Neuronal stem cell (in vitro differentiated cells): ENCODE measurements at regions not wholly inside any gene's neighbourhood (a gene's known extent, or its start where the extent isn't known, plus 50 kb on each side); places are given as distances from the start of the nearest gene placed in this dataset.

Experiments used
- DNase-seq: peaks from one replicate; pipeline ENCODE4 v3.0.0-alpha.2; 2013; ENCODE audit warnings: low spot score
- H2AFZ ChIP-seq: one replicate; pipeline ENCODE4 v1.6.1; 2013; ENCODE audit warnings: mild to moderate bottlenecking, low read length, inconsistent platforms
- H2AK5ac ChIP-seq: 2 replicates; pipeline ENCODE4 v1.6.1; 2013; ENCODE audit warnings: low read depth, mild to moderate bottlenecking, inconsistent platforms, low read length, moderate library complexity, mixed read lengths
- H2BK120ac ChIP-seq: 2 replicates; pipeline ENCODE4 v1.6.1; 2013; ENCODE audit warnings: low read depth, mild to moderate bottlenecking, inconsistent platforms, low read length, moderate library complexity, mixed read lengths
- H2BK12ac ChIP-seq: one replicate; pipeline ENCODE4 v1.6.1; 2013; ENCODE audit warnings: low read length, inconsistent platforms
- H2BK15ac ChIP-seq: 2 replicates; pipeline ENCODE4 v1.6.1; 2013; ENCODE audit warnings: mild to moderate bottlenecking, low read length, inconsistent platforms, mixed read lengths
- H2BK5ac ChIP-seq: one replicate; pipeline ENCODE4 v1.6.1; 2013; ENCODE audit warnings: inconsistent platforms, mild to moderate bottlenecking, low read length, moderate library complexity
- H3K14ac ChIP-seq: one replicate; pipeline ENCODE4 v1.6.1; 2013; ENCODE audit warnings: low read length, inconsistent platforms
- H3K18ac ChIP-seq: 2 replicates; pipeline ENCODE4 v1.6.1; 2013; ENCODE audit warnings: low read length, inconsistent platforms
- H3K23ac ChIP-seq: 2 replicates; pipeline ENCODE4 v1.6.1; 2013; ENCODE audit warnings: low read depth, mild to moderate bottlenecking, mixed read lengths, low read length, inconsistent platforms; ENCODE audit not compliant: poor library complexity
- H3K27ac ChIP-seq: replicated peaks from 3 replicates; pipeline ENCODE4 v1.5.1; 2013; ENCODE audit warnings: low read length, inconsistent platforms
- H3K27me3 ChIP-seq, 3 experiments: 2 replicates each; pipeline ENCODE4 v1.6.1; 2013; ENCODE audit warnings: low read length in 3 of 3, mild to moderate bottlenecking in 2 of 3, inconsistent platforms in 1 of 3, low read depth in 1 of 3, mixed read lengths in 1 of 3, moderate library complexity in 1 of 3; ENCODE audit not compliant: control insufficient read depth in 3 of 3, insufficient read depth in 3 of 3
- H3K36me3 ChIP-seq, 2 donors: replicated peaks in 1 of 2; 2 replicates each; pipeline ENCODE4 v1.6.1; 2013; ENCODE audit warnings: low read length in 2 of 2; ENCODE audit not compliant: control insufficient read depth in 2 of 2, insufficient read depth in 2 of 2
- H3K4ac ChIP-seq: 2 replicates; pipeline ENCODE4 v1.6.1; 2013; ENCODE audit warnings: inconsistent platforms, mild to moderate bottlenecking, low read length, moderate library complexity
- H3K4me1 ChIP-seq, 2 donors: 1 replicate in 1 of 2; 2 replicates in 1 of 2; pipeline ENCODE4 v1.6.1; 2013; ENCODE audit warnings: low read length in 2 of 2, low read depth in 1 of 2; ENCODE audit not compliant: control insufficient read depth in 2 of 2, insufficient read depth in 1 of 2
- H3K4me2 ChIP-seq: one replicate; pipeline ENCODE4 v1.6.1; 2013; ENCODE audit warnings: mild to moderate bottlenecking, low read length, inconsistent platforms; ENCODE audit not compliant: insufficient read depth, poor library complexity, severe bottlenecking
- H3K4me3 ChIP-seq, 2 donors: 2 replicates each; pipeline ENCODE4 v1.5.1; 2013; ENCODE audit warnings: low read length in 2 of 2, mild to moderate bottlenecking in 2 of 2, inconsistent platforms in 1 of 2, moderate library complexity in 1 of 2
- H3K79me1 ChIP-seq: one replicate; pipeline ENCODE4 v1.6.1; 2013; ENCODE audit warnings: low read depth, mild to moderate bottlenecking, inconsistent platforms, low read length, moderate library complexity
- H3K9ac ChIP-seq: one replicate; pipeline ENCODE4 v1.6.1; 2013; ENCODE audit warnings: mild to moderate bottlenecking, low read depth, low read length, inconsistent platforms; ENCODE audit not compliant: poor library complexity
- H3K9me3 ChIP-seq, 2 donors: replicated peaks in 1 of 2; 2 replicates each; pipeline versions ENCODE3 to v1.6.1; 2013; ENCODE audit warnings: low read length in 2 of 2, mild to moderate bottlenecking in 2 of 2, inconsistent platforms in 1 of 2, low read depth in 1 of 2, mixed read lengths in 1 of 2, moderate library complexity in 1 of 2; ENCODE audit not compliant: control insufficient read depth in 2 of 2, insufficient read depth in 1 of 2
- H4K8ac ChIP-seq: one replicate; pipeline ENCODE4 v1.6.1; 2013; ENCODE audit warnings: low read depth, mild to moderate bottlenecking, inconsistent platforms, low read length, moderate library complexity
- H4K91ac ChIP-seq: one replicate; pipeline ENCODE4 v1.6.1; 2013; ENCODE audit warnings: low read length, low read depth, mild to moderate bottlenecking, inconsistent platforms; ENCODE audit not compliant: poor library complexity
- WGBS, 2 donors: extraction: QIAGEN DNeasy Blood & Tissue Kit; methylation state at CpG; one replicate each; pipeline ENCODE4 v1.1.7; 2013; ENCODE audit warnings: missing lambda C conversion rate in 2 of 2, mixed read lengths in 1 of 2; ENCODE audit not compliant: insufficient read length in 2 of 2, insufficient replicate concordance in 1 of 2; ENCODE audit errors: extremely low coverage in 2 of 2; 5-methylcytosine and 5-hydroxymethylcytosine counted together

DNA sequence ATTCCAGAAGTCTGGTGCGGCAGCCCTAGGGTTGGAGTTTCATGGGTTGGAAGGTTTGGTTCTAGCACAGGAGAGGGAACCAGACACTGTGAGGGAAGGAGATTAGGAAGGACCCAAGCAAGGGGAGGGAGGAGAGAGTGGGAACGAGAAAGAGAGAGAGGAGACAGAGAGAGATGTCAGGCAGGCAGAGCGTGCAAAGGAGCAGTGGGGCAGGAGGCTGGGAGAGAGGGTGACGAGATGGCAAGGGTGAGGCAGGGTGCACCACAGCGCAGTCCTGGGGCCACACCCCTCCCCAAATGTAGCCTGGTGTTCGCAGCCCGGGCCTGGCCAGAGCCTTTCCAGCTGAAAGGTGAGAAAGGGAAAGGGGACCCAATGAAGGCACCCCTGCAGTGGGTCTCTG is 162.9 kb upstream of the TLE3 start:
- no peak overlapping the region for H3K18ac ChIP-seq
- H3K9me3 ChIP-seq = no peaks in the 10 kb centered on the region
- no peaks in the 10 kb centered on the region for H3K36me3 ChIP-seq
- H3K27ac ChIP-seq = no peak overlapping the region
- no peak overlapping the region for H3K4me2 ChIP-seq
- H3K23ac ChIP-seq = no peak overlapping the region
- peak overlapping the region; percentile 35 for H2AK5ac ChIP-seq
- H3K4me3 ChIP-seq = no peak overlapping the region
- no peak overlapping the region for H3K4ac ChIP-seq
- peaks cover 0 to 19% (median 0%) of the 10 kb centered on the region in 3 experiments for H3K27me3 ChIP-seq
- no peak overlapping the region for H3K14ac ChIP-seq
- WGBS, 2 donors = no CpG with 5 or more reads among the region's 7 CpGs
- H2BK120ac ChIP-seq = no peak overlapping the region
- no peak overlapping the region for H4K91ac ChIP-seq
- no peak for DNase-seq
- H3K79me1 ChIP-seq = no peaks in the 10 kb centered on the region
- H2BK15ac ChIP-seq = peak overlapping the region; percentile 77
- H3K9ac ChIP-seq = no peak overlapping the region
- no peak overlapping the region for H2AFZ ChIP-seq
- H3K4me1 ChIP-seq = peaks cover 2 to 19% of the 10 kb centered on the region in 2 donors
- no peak overlapping the region for H4K8ac ChIP-seq
- H2BK5ac ChIP-seq = peak overlapping the region; percentile 4
- no peak overlapping the region for H2BK12ac ChIP-seq

DNA sequence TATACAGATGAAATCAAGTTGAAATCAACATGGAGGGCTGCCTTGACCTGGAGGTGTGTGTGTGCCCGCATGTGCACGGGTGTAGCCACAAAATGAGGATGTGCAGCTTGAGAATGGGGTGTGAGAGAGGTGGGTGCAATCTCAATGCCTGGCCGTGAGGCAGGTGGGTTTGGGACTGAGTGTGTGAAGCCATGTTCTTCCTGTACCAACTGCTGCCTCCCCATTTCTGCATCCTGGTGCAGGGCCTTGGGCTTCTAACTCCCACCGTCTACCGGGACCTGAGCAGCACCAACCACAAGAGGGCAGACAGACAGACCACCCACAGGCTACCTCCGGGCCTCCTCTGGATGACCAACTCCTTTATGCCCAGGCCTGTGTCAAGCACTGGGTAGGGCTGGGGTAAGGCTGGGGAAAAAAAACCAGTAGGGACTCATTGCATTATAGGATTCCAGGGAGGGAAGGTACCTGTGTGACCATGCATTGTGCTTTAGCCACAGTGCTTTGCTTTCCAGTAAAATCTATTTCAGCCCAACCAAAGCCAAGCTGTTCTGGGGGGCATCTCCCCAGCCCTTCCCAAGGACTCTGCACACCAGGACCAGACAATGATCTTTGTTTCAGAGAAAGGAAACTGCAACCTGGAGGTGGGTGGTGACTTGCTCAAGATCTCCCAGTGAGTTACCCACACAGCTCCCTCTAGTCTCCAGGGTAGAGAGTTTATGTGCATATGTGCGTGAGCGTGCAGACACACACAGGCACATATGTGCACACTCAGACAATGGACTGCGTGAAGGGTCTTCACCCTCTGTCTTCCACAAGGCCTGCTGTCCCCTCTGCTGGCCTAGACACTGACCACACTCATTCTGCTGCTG is 162.2 kb upstream of the TLE3 start:
- peak overlapping the region; percentile 86 for H3K14ac ChIP-seq
- H2AFZ ChIP-seq = no peak overlapping the region
- DNase-seq = no peak

DNA sequence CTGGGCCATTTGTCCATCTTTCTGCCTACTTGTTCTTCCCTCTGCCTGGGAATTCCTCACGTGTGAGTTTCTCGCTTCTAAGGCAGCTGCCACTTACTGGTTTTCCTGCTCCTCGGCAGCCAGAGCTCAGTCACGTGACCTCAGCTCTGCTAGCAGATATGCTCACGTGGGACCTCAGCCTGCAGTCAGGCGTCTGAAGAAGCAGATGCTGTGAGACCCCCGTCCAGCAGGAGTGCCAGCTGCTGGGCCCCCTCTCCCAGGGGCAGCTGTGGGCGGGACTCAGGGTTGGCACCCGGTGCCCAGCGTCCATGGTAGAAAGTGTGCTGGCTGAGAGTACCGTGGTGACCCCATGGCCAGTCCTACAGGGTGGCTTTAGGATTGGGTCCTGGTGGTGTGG is 161.3 kb upstream of the TLE3 start:
- Histone ChIP-seq H3K79me1 (no peaks in the 10 kb centered on the region), H3K27me3 (peaks cover 0 to 7% (median 0%) of the 10 kb centered on the region in 3 experiments), H3K4ac (no peak overlapping the region), H2BK15ac (no peak overlapping the region), H3K27ac (no peak overlapping the region), H4K8ac (no peak overlapping the region), H2AK5ac (no peak overlapping the region), H3K9me3 (no peaks in the 10 kb centered on the region), H3K18ac (peak overlapping the region; percentile 21), H3K4me2 (no peak overlapping the region), H3K23ac (no peak overlapping the region), H2BK5ac (peak overlapping the region; percentile 30), H2BK120ac (no peak overlapping the region), H3K9ac (no peak overlapping the region), H4K91ac (no peak overlapping the region), H2AFZ (peak overlapping the region; percentile 46), H2BK12ac (no peak overlapping the region), H3K4me3 (no peak overlapping the region), H3K36me3 (no peaks in the 10 kb centered on the region), H3K4me1 (peaks cover under 1 to 16% of the 10 kb centered on the region in 2 donors), H3K14ac (no peak overlapping the region)
- WGBS, 2 donors = no CpG with 5 or more reads among the region's 11 CpGs
- no peak for DNase-seq

More for the DNA sequence above, 162.2 kb upstream of the TLE3 start:
- WGBS, 2 donors = no CpG with 5 or more reads among the region's 9 CpGs
- Histone ChIP-seq H2BK5ac (peak overlapping the region; percentile 4), H3K23ac (no peak overlapping the region), H4K91ac (no peak overlapping the region), H3K4me3 (no peak overlapping the region), H3K27ac (no peak overlapping the region), H3K79me1 (no peaks in the 10 kb centered on the region), H2AK5ac (peak overlapping the region; percentile 35), H3K18ac (peak overlapping the region; percentile 51), H3K4me2 (no peak overlapping the region), H2BK12ac (no peak overlapping the region), H3K36me3 (no peaks in the 10 kb centered on the region), H2BK15ac (peak overlapping the region; percentile 77), H3K4me1 (peaks cover 2 to 20% of the 10 kb centered on the region in 2 donors), H4K8ac (no peak overlapping the region), H3K27me3 (peaks cover 0 to 12% (median 0%) of the 10 kb centered on the region in 3 experiments), H3K9ac (peak overlapping the region; percentile 67), H3K9me3 (no peaks in the 10 kb centered on the region), H2BK120ac (no peak overlapping the region), H3K4ac (no peak overlapping the region)

DNA sequence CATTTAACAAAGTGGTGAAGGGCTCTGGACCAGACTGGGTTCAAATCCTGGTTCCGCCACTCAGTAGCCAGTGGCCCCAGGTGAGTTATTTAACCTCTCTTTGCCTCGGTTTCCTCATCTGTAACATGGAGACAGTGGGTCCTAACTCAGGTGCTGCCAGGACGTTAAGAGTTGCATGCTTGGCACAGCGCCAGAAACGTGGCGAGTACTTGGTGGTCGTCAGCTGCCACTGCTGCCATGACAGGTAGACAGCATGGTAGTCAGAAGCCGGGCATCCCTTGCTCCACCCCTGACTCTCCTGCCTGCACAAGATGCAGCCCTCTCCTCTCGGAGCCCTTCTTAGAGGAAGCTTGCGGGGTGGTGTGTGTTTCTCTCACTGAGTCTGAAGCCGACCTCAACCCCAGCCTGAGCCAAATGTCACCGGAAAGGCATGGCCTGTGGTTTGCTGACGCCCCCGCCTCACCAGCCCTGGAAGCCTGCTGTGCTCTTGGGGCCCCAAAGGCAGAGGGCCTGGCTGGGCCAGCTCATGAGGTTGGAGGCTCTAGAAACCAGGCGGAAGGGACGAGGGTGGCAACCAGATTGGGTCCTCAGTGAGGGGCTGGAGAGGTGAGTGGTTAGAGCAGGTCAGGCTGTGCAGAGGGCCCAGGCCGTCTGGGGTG is 160.8 kb upstream of the TLE3 start:
- H3K18ac ChIP-seq = peak overlapping the region; percentile 7
- H3K36me3 ChIP-seq = no peaks in the 10 kb centered on the region
- peaks cover 0 to 3% (median 0%) of the 10 kb centered on the region in 3 experiments for H3K27me3 ChIP-seq
- whole genome bisulfite sequencing, 2 donors = no CpG with 5 or more reads among the region's 17 CpGs
- H4K8ac ChIP-seq = no peak overlapping the region
- H2AFZ ChIP-seq = peak overlapping the region; percentile 46
- no peaks in the 10 kb centered on the region for H3K79me1 ChIP-seq
- H2BK12ac ChIP-seq = no peak overlapping the region
- H2BK120ac ChIP-seq = no peak overlapping the region
- H3K23ac ChIP-seq = no peak overlapping the region
- peak overlapping the region; percentile 30 for H2BK5ac ChIP-seq
- H3K27ac ChIP-seq = no peak overlapping the region
- peaks cover 0 to 11% of the 10 kb centered on the region in 2 donors for H3K4me1 ChIP-seq
- H3K4me3 ChIP-seq = no peak overlapping the region
- no peak overlapping the region for H3K14ac ChIP-seq
- no peak overlapping the region for H3K9ac ChIP-seq
- H3K4me2 ChIP-seq = no peak overlapping the region
- no peak overlapping the region for H4K91ac ChIP-seq
- H2BK15ac ChIP-seq = peak overlapping the region; percentile 28
- no peak overlapping the region for H3K4ac ChIP-seq
- no peak for DNase-seq
- H2AK5ac ChIP-seq = no peak overlapping the region
- H3K9me3 ChIP-seq = no peaks in the 10 kb centered on the region
